Fibroblast of the aortic adventitia (primary cell): ENCODE measurements at regions not wholly inside any gene's neighbourhood (a gene's known extent, or its start where the extent isn't known, plus 50 kb on each side); places are given as distances from the start of the nearest gene placed in this dataset.

Source experiments
- DNase-seq: peaks from one replicate; pipeline ENCODE4 v3.0.0-alpha.2; 2010; ENCODE audit warnings: low read depth
- H3K4me3 ChIP-seq: 2 replicates; pipeline ENCODE4 v1.5.1; 2011; ENCODE audit warnings: low read depth, mild to moderate bottlenecking, control low read depth, low read length, moderate library complexity
- CTCF ChIP-seq: IDR thresholded peaks from 2 replicates; pipeline ENCODE4 v1.5.1; 2011; ENCODE audit warnings: mild to moderate bottlenecking, low read length, control low read depth, inconsistent platforms; ENCODE audit not compliant: insufficient read depth

GRCh38 chr1:5419501-5419900, 572.7 kb downstream of the NPHP4 start:
- no peak for DNase-seq
- no peak overlapping the region for H3K4me3 ChIP-seq
- TF ChIP-seq CTCF, result no peak

GRCh38 chr1:5416518-5416917, 575.7 kb downstream of the NPHP4 start:
- no peak for DNase-seq
- no peak for TF ChIP-seq CTCF
- H3K4me3 ChIP-seq, result no peak overlapping the region

DNA sequence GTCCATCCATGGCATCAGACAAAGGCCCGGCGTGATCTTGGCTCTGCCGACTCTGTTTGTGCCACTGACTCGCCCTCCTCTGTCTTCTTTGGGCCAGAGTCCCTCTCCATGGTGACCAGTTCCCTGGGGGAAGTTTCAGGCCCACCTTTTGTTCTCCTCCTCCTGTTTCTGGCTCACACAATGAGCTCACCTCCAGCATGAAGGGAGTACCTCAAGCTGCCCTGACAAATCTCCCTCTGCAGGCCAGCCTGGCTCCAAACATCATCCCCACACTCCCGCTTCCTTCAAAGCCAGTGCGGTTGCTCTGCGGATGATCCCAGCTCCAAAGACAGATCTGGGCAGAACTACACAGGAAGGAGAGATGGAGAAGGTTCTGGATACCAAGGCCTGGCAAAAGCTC, 576.6 kb downstream of the NPHP4 start:
- no peak for DNase-seq
- no peak overlapping the region for H3K4me3 ChIP-seq
- no peak for TF ChIP-seq CTCF

- H3K4me3 ChIP-seq, result no peak overlapping the region
- no peak for TF ChIP-seq CTCF
- DNase-seq, result no peak
Observed at GRCh38 chr1:5410652-5411051, 581.6 kb downstream of the NPHP4 start.

- no peak for DNase-seq
Observed at GRCh38 chr1:5408401-5408800, 583.8 kb downstream of the NPHP4 start.

DNA sequence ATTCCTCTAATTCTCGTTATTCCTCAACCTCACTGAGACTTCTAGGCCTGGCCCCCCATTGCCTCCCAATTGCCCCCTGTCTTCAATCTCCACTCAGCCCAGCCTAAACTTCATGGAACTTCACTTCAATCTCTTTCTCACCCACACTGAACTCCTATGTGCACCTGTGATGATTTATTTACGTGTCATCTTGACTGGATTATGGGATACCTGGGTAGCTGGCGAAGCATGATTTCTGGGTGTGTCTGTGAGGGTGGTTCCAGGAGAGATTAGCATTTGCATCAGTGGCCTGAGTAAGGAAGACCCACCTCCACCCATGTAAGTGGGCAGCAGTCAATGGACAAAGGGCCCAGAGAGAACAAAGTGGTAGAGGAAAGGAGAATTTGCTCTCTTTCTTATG, 587.0 kb downstream of the NPHP4 start:
- DNase-seq, result no peak
- no peak for TF ChIP-seq CTCF
- H3K4me3 ChIP-seq, result no peak overlapping the region

More at GRCh38 chr1:5408401-5408800, 583.8 kb downstream of the NPHP4 start:
- TF ChIP-seq CTCF, result no peak
- no peak overlapping the region for H3K4me3 ChIP-seq

DNA sequence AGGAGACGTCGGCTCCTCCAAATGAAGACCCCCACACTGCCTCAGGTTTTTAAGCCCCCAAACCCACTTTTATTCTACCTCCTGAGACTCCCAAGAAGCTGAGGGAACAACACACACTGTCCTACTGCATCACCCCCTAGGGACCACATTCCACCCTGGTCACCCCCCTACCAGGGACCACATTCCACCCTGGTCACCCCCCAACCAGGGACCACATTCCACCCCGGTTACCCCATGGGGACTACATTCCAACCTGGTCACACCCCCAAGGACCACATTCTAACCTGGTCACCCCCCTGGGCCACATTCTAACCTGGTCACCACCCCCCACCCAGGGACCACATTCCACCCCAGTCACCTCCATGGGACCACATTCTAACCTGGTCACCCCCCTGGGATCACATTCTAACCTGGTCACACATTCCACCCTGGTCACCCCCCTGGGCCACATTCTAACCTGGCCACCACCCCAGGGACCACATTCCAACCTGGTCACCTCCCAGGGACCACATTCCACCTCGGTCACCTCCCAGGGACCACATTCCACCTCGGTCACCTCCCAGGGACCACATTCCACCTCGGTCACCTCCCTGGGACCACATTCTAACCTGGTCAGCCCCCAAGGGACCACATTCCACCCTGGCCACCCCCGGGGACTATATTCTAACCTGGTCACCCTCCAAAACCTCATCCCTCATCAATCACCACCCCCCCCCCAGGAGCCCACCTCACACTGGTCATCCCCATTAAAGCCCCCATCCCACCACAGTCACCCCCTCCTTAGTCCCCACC, 587.6 kb downstream of the NPHP4 start:
- DNase-seq, result no peak
- TF ChIP-seq CTCF, result no peak
- H3K4me3 ChIP-seq, result no peak overlapping the region
